Left renal cortex interstitium (tissue), 4 donors: ENCODE measurements at regions not wholly inside any gene's neighbourhood (a gene's known extent, or its start where the extent isn't known, plus 50 kb on each side); places are given as distances from the start of the nearest gene placed in this dataset.

Source experiments
- DNase-seq, 4 donors: peaks; one replicate each; pipeline ENCODE4 v3.0.0-alpha.2; 2013; ENCODE audit warnings: low read depth in 4 of 4, low spot score in 2 of 4, missing footprints in 1 of 4

GRCh38 chr12:17810399-17810798 lies 279.6 kb downstream of the RERGL start:
- DNase-seq, result no peak

- DNase-seq, result no peak
Measured at GRCh38 chr12:17809206-17809605, 280.8 kb downstream of the RERGL start.

DNA sequence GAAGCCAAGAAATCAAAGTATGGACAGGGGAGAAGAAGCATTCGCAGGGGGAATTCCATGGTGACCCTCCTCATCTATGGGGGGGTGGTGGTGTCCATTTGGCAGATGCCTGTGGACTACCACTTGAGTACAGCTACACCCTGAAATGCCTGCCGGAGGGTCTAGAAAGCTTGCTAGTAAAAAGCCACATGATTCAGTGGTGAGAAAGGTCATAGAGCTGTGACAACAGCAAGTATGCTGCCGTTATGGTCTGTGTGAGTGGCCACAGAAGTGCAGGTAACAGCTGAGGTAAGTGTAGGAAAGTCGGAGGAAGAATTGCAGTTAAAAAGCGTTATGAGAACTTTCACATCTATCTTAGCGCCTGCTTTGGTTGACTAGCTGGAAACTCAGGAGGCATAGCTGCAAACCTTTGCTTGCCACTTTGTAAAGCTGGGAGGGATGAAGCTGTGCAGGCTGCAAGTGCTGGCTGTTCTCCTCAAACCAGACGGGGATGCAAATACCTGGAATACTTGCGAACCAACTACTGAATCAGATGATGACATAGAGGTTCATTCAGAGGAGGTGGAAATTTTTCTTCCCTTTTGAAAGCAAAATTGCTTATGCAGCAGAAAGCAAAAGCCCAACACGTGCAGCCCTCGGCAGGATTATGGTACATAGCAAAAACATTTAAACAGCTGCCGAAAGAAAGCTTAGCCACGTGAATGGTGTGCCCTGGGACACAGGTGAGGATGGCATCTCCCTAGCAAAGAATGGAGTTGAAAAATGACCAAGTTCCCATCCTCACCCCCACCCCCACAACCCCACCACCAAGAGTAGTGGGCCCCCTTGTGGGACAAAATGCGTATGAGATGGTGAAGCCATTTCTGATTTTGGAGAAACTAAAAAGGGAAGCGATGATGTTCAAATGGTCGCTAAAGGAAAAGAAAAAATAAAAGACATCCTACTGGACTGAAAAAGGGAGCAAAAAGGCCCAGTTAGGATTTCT lies 287.0 kb downstream of the RERGL start:
- no peak for DNase-seq

- DNase-seq, result no peak
Measured at GRCh38 chr12:17793854-17794253, 296.1 kb downstream of the RERGL start.

DNA sequence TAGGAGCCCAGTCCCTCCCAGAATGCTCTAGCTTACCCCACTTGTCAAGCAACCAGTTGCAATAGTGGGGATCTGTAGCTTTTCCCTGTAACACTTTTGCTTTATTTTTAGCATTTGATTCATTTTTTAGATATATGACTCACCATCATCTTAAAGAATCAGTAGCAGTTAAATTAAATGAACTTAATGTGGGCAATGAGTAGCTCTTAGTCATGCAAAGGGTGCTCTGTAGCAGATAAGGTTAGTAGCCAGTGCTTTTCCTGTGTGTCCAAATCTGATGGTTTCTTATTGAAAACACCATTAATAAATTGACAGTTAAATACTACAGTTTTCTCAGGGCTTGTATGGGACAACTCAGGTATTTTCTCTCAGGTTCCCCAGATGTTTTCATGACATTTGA lies 311.8 kb downstream of the RERGL start:
- DNase-seq, result no peak

DNA sequence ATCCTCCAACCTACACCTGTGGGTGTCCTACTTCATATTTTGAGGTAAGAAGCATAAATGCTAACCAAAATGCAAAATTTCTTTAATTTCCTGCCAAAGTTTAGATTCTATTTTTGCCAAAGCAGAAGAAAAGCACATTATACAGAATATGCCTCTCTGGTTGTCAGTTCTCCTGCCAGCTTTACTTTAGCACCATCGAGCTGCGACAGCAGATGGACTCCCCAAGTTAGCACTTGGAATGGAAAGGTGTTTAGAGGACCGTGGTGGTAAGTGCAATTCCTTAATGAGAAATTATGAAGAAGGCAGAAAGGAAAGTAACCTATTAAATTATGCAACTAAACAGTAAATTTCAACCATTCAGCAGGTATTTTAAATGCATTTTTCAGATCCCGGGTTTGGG lies 326.6 kb downstream of the RERGL start:
- DNase-seq, result no peak

DNA sequence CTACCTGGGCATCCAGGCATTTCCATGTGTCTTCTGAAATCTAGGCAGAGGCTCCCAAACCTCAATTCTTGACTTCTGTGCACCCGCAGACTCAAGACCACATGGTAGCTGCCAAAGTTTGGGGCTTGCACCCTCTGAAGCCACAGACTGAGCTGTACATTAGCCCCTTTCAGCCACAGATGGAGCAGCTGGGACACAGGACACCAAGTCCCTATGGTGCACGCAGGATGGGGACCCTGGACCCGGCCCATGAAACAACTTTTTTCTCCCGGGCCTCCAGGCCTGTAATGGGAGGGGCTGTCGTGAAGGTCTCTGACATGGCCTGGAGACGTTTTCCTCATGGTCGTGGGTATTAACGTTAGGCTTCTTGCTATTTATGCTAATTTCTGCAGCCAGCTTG lies 330.0 kb downstream of the RERGL start:
- no peak for DNase-seq
